Stomach (tissue), 8 donors: ENCODE measurements at regions not wholly inside any gene's neighbourhood (a gene's known extent, or its start where the extent isn't known, plus 50 kb on each side); places are given as distances from the start of the nearest gene placed in this dataset.

Source experiments
- DNase-seq, 2 donors: peaks; one replicate each; pipeline versions ENCODE4 v3.0.0 to v3.0.0-alpha.2; 2013 to 2019
- H3K27ac ChIP-seq, 5 donors: fragments of 200-600 bp in 4 of 5; sonication (generic) in 4 of 5; one replicate each; pipeline ENCODE4 v1.5.1; 2013 to 2019; ENCODE audit warnings: mild to moderate bottlenecking in 1 of 5, moderate library complexity in 1 of 5
- H3K27me3 ChIP-seq, 3 donors: fragments of 200-600 bp; sonication (generic); one replicate each; pipeline ENCODE4 v1.5.1; 2017 to 2019; ENCODE audit warnings: mixed run types in 1 of 3
- H3K36me3 ChIP-seq, 4 donors: fragments of 200-600 bp; sonication (generic); 1 replicate in 3 of 4; 2 replicates in 1 of 4; pipeline ENCODE4 v1.5.1; 2016 to 2019
- H3K4me1 ChIP-seq, 4 donors: fragments of 200-600 bp; sonication (generic); one replicate each; pipeline ENCODE4 v1.5.1; 2016 to 2019
- H3K4me3 ChIP-seq, 4 donors: fragments of 200-600 bp; sonication (generic) in 3 of 4; one replicate each; pipeline ENCODE4 v1.5.1; 2016 to 2019; ENCODE audit warnings: mild to moderate bottlenecking in 1 of 4
- H3K9me3 ChIP-seq, 4 donors: fragments of 200-600 bp; sonication (generic); one replicate each; pipeline ENCODE4 v1.5.1; 2016 to 2019
- EP300 ChIP-seq: sonication (generic); formaldehyde crosslinking; IDR thresholded peaks from one replicate; pipeline ENCODE4 v1.6.1; 2017; ENCODE audit warnings: antibody characterized with exemption
- POLR2A ChIP-seq, 4 donors: fragments of 450-650 bp; IDR thresholded peaks; one replicate each; pipeline ENCODE4 v1.6.1; 2016; ENCODE audit warnings: antibody characterized with exemption in 4 of 4, control low read depth in 2 of 4, mild to moderate bottlenecking in 1 of 4, moderate library complexity in 1 of 4
- POLR2AphosphoS5 ChIP-seq, 3 donors: sonication (generic); formaldehyde crosslinking; IDR thresholded peaks; one replicate each; pipeline ENCODE4 v1.6.1; 2016; ENCODE audit warnings: antibody characterized with exemption in 3 of 3
- WGBS, 5 donors: extraction: QIAGEN DNeasy Blood & Tissue Kit in 3 of 5; methylation state at CpG; one replicate each; pipeline versions ENCODE4 v1.1.5 to v1.1.7; 2013 to 2018; 5-methylcytosine and 5-hydroxymethylcytosine counted together
- intact Hi-C: fragments of 100-400 bp; cut with DNase I; formaldehyde crosslinking; loops from one replicate; pipeline ENCODE4 v1.15.1; 2023; ENCODE audit warnings: low total_unique reads
- TF ChIP-seq, protein P1 (sequence below), 7 experiments: fragments of 450-650 bp in 4 of 7; fragments of 200-600 bp in 3 of 7; sonication (generic) in 3 of 7; IDR thresholded peaks; one replicate each; pipeline ENCODE4 v1.5.1; 2016 to 2019; ENCODE audit warnings: antibody characterized with exemption in 7 of 7, control low read depth in 2 of 7, mild to moderate bottlenecking in 1 of 7
- donor health status: healthy with polysubstance abuse.
- donor health status: Bipolar disorder and iron deficiency.
- donor health status: healthy.

DNA sequence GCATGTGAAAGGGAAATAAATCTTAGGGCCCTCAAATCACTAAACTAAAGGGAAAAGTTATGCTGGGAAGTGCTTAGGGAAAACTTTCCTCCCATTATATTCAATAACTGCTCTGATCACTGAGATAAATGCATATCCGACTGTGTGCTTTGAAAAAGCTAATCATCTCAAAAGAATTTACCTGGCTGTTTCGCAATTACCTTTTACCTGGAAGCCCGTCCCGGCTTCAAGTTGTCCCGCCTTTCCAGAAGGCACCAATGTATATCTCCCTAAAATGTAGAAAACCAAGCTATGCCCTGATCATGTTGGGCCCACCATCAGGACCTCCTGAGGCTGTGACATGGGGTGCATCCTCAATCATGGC lies 394.6 kb upstream of the HSFY2 start:
- Histone ChIP-seq H3K27me3 (no peaks in the 10 kb centered on the region), H3K36me3 (no peaks in the 10 kb centered on the region), H3K4me3 (no peak overlapping the region), H3K27ac (no peak overlapping the region), H3K9me3 (no peaks in the 10 kb centered on the region), H3K4me1 (no peaks in the 10 kb centered on the region)
- TF ChIP-seq POLR2AphosphoS5 (IDR thresholded peaks at IDR 0.05), result no peak
- TF ChIP-seq, protein P1, sequence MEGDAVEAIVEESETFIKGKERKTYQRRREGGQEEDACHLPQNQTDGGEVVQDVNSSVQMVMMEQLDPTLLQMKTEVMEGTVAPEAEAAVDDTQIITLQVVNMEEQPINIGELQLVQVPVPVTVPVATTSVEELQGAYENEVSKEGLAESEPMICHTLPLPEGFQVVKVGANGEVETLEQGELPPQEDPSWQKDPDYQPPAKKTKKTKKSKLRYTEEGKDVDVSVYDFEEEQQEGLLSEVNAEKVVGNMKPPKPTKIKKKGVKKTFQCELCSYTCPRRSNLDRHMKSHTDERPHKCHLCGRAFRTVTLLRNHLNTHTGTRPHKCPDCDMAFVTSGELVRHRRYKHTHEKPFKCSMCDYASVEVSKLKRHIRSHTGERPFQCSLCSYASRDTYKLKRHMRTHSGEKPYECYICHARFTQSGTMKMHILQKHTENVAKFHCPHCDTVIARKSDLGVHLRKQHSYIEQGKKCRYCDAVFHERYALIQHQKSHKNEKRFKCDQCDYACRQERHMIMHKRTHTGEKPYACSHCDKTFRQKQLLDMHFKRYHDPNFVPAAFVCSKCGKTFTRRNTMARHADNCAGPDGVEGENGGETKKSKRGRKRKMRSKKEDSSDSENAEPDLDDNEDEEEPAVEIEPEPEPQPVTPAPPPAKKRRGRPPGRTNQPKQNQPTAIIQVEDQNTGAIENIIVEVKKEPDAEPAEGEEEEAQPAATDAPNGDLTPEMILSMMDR (IDR thresholded peaks at IDR 0.05), result no peak
- no peak for TF ChIP-seq POLR2A (IDR thresholded peaks at IDR 0.05)
- no peak for TF ChIP-seq EP300
- 57 to 88% (median 69%) methylated on average over 5 of the region's 5 CpGs; no CpG with 5 or more reads in 2 of the 5 donors for WGBS, 5 donors
- DNase-seq, result no peak
- intact Hi-C loops, result no loop called here

DNA sequence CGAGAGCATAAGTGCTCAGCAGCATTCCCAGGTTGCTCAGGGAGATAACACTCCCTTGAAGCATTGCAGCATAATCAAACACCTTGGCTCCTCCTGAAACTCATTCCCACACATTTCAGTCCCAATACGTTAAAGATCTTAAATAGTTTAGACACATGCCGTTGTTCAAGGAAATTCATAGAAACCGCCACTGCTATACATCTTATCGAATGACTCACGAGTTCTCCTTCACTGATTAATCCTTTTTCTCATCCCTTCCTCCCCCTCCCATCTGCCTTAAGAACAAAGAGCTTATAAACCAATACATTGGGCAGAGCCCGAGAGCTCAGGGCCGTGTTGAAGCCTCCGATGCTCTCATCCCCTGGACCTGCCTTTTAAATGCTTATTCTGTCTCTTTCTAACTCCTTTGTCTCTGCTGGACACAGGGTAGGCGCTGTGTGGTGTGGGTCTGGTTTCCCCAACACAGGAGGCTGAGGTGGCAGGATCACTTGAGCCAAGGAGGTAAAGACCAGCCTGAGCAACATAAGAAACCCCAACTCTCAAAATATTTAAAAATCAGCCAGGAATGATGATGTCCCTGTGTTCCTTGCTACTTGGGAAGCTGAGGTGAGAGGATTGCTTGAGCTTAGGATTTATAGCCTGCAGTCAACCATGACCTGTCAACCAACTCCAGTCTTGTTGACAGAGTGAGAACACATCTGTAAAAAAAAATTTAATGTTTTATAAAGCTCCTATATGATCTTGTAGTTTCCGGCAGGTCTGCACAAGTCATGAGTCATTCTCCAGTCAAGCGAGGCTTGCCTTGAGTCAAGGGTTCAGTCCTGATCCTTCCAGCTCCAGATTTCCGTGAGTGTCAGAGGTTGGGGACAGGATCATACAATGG lies 394.0 kb upstream of the HSFY2 start:
- H3K4me1 ChIP-seq, result no peaks in the 10 kb centered on the region
- H3K9me3 ChIP-seq, result no peaks in the 10 kb centered on the region
- DNase-seq, result no peak
- intact Hi-C loops, result no loop called here
- no peak overlapping the region for H3K4me3 ChIP-seq
- H3K36me3 ChIP-seq, result no peaks in the 10 kb centered on the region
- WGBS, 5 donors, result 58 to 69% (median 65%) methylated on average over 11 to 13 of the region's 13 CpGs; no CpG with 5 or more reads in 2 of the 5 donors
- no peak overlapping the region for H3K27ac ChIP-seq
- TF ChIP-seq POLR2A (IDR thresholded peaks at IDR 0.05), result no peak
- TF ChIP-seq, protein P1 (IDR thresholded peaks at IDR 0.05), result no peak
- TF ChIP-seq POLR2AphosphoS5 (IDR thresholded peaks at IDR 0.05), result no peak
- TF ChIP-seq EP300, result no peak
- no peaks in the 10 kb centered on the region for H3K27me3 ChIP-seq

DNA sequence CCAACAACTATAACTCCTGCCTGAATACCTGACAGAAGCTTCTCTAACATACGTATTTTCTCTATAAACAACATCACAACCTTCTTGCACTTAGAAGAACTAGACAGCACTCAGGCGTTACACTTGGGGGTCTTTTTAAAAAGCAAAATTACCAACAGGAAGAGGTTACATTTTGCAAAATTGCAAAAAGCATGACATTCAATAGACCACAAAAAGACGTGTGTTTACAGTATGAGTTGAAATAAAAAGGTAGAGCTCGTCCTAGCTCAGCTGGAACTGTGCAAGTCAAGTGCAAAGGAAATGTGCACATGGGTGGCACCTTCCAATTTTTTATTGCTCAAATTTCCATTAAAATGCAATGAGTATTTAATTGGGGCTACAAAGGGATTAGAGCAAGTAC lies 375.2 kb upstream of the HSFY2 start:
- no peaks in the 10 kb centered on the region for H3K4me1 ChIP-seq
- H3K9me3 ChIP-seq, result no peaks in the 10 kb centered on the region
- TF ChIP-seq, protein P1 (IDR thresholded peaks at IDR 0.05), result no peak
- TF ChIP-seq POLR2A (IDR thresholded peaks at IDR 0.05), result no peak
- TF ChIP-seq EP300, result no peak
- no peak for TF ChIP-seq POLR2AphosphoS5 (IDR thresholded peaks at IDR 0.05)
- no peak for DNase-seq
- no peak overlapping the region for H3K27ac ChIP-seq
- 72 to 81% (median 78%) methylated on average over 4 of the region's 4 CpGs; no CpG with 5 or more reads in 2 of the 5 donors for WGBS, 5 donors
- no peaks in the 10 kb centered on the region for H3K27me3 ChIP-seq
- H3K4me3 ChIP-seq, result no peak overlapping the region
- no peaks in the 10 kb centered on the region for H3K36me3 ChIP-seq
- intact Hi-C loops, result no loop called here

DNA sequence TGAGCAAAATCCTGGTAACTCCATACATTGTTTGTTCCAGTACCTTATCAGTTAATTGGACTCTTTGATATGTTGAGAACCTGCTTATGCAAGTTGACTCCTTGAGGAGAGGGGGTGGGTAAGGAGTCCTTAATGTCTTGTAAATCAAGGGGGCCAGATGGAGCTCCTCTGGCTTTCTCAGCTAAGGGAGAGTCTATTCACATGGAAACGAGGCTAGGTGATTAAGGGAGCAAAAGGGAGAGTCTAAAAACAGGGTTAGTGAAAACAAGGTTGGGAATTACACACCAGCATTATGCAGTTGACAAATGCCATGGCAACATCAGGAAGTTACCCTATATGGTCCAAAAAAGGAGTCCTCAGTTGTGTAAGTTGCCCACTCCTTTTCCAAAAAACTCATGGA lies 372.8 kb upstream of the HSFY2 start:
- H3K4me1 ChIP-seq, result no peaks in the 10 kb centered on the region
- no peaks in the 10 kb centered on the region for H3K9me3 ChIP-seq
- no peak overlapping the region for H3K27ac ChIP-seq
- WGBS, 5 donors, result 0 to 6% (median 4%) methylated on average over 1 of the region's 1 CpG; no CpG with 5 or more reads in 2 of the 5 donors
- H3K36me3 ChIP-seq, result no peaks in the 10 kb centered on the region
- no peak for TF ChIP-seq POLR2A (IDR thresholded peaks at IDR 0.05)
- no peak for TF ChIP-seq EP300
- TF ChIP-seq POLR2AphosphoS5 (IDR thresholded peaks at IDR 0.05), result no peak
- TF ChIP-seq, protein P1 (IDR thresholded peaks at IDR 0.05), result no peak
- H3K4me3 ChIP-seq, result no peak overlapping the region
- H3K27me3 ChIP-seq, result no peaks in the 10 kb centered on the region
- intact Hi-C loops, result no loop called here
- DNase-seq, result no peak
